AG04450 (cell line): ENCODE measurements at regions not wholly inside any gene's neighbourhood (a gene's known extent, or its start where the extent isn't known, plus 50 kb on each side); places are given as distances from the start of the nearest gene placed in this dataset.

Experiments
- CTCF ChIA-PET: fragments of 300-600, 350-600 bp; formaldehyde crosslinking; extraction: SDS; loops from one replicate; lab custom pipeline; 2022; ENCODE audit warnings: antibody characterized with exemption, inconsistent platforms; lab: Charles Lee
- POLR2A ChIA-PET: fragments of 350-600 bp; formaldehyde crosslinking; extraction: SDS; loops from one replicate; lab custom pipeline; 2021; ENCODE audit warnings: antibody characterized with exemption, inconsistent platforms; lab: Yijun Ruan, JAX
- DNase-seq: peaks from one replicate; pipeline ENCODE4 v3.0.0-alpha.2; 2011; ENCODE audit warnings: low read depth, low spot score
- H3K27ac ChIP-seq: one replicate; pipeline ENCODE4 v1.5.1; 2012; ENCODE audit warnings: low read depth, low read length, control low read depth
- H3K27me3 ChIP-seq: one replicate; pipeline ENCODE4 v1.6.0; 2012; ENCODE audit warnings: low read length; ENCODE audit not compliant: control insufficient read depth, insufficient read depth
- H3K4me3 ChIP-seq: 2 replicates; pipeline ENCODE4 v1.5.1; 2011; ENCODE audit warnings: mild to moderate bottlenecking, low read depth, low read length, control low read depth
- H3K9me3 ChIP-seq: 2 replicates; pipeline ENCODE4 v1.5.1; 2012; ENCODE audit warnings: low read length; ENCODE audit not compliant: control insufficient read depth, insufficient read depth
- TF ChIP-seq, protein P1 (sequence below): IDR thresholded peaks from 2 replicates; pipeline ENCODE4 v1.5.1; 2011; ENCODE audit warnings: low read depth, low read length, control low read depth, inconsistent platforms

DNA sequence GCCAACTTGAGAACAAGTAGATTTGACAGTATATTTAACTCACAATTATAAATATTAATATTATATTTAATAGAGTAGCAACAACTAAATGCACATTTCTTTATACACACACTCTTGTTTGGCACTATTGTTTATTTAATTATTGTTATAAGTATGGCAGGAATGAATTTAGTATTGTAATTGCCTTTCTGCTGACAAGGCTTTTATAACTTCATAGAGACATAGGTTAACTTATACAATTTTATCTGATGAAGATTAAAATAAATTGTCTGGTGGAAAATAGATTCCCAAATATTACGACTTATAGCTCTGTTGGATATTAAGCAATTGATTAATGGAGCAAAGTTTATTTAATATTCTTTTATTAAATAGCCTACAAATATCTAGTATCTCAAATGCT, 347.9 kb upstream of the CDH19 start:
- no peak overlapping the region for H3K4me3 ChIP-seq
- H3K9me3 ChIP-seq = peaks cover 9% of the 10 kb centered on the region
- CTCF ChIA-PET = no interaction called here
- no peak for DNase-seq
- H3K27me3 ChIP-seq = no peaks in the 10 kb centered on the region
- TF ChIP-seq, protein P1, sequence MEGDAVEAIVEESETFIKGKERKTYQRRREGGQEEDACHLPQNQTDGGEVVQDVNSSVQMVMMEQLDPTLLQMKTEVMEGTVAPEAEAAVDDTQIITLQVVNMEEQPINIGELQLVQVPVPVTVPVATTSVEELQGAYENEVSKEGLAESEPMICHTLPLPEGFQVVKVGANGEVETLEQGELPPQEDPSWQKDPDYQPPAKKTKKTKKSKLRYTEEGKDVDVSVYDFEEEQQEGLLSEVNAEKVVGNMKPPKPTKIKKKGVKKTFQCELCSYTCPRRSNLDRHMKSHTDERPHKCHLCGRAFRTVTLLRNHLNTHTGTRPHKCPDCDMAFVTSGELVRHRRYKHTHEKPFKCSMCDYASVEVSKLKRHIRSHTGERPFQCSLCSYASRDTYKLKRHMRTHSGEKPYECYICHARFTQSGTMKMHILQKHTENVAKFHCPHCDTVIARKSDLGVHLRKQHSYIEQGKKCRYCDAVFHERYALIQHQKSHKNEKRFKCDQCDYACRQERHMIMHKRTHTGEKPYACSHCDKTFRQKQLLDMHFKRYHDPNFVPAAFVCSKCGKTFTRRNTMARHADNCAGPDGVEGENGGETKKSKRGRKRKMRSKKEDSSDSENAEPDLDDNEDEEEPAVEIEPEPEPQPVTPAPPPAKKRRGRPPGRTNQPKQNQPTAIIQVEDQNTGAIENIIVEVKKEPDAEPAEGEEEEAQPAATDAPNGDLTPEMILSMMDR = no peak
- POLR2A ChIA-PET = no interaction called here
- H3K27ac ChIP-seq = no peak overlapping the region

- H3K27ac ChIP-seq = no peak overlapping the region
Observed at GRCh38 chr18:66949419-66949818, 345.5 kb upstream of the CDH19 start.

DNA sequence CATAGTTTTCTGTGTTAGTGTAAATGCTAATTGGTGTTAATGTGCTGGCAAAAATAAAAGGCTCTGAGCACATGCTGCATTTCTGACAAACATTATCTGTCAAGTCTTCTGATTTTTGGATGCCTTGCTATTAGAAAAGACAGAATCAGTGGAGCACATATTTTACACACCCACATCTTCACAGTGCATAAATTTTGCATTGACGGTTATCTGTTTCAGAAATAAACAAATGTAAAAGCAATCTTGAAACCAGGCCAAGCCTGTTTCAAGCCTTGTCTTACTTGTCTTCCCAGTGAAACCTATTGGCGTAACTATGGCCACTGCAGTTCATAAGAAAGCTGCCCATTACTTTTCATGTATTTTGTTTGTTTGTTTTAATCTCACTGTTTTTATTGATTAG, 333.7 kb upstream of the CDH19 start:
- H3K27ac ChIP-seq = no peak overlapping the region
- DNase-seq = no peak
- POLR2A ChIA-PET = no interaction called here
- no peaks in the 10 kb centered on the region for H3K27me3 ChIP-seq
- TF ChIP-seq, protein P1 = no peak
- no peak overlapping the region for H3K4me3 ChIP-seq
- H3K9me3 ChIP-seq = peaks cover 2% of the 10 kb centered on the region; the same call in 1 of the 2 replicates
- CTCF ChIA-PET = no interaction called here

More at GRCh38 chr18:66949419-66949818, 345.5 kb upstream of the CDH19 start:
- TF ChIP-seq, protein P1 = no peak
- ChIA-PET POLR2A (no interaction called here), CTCF (no interaction called here)
- Histone ChIP-seq H3K9me3 (peaks cover 9% of the 10 kb centered on the region), H3K27me3 (no peaks in the 10 kb centered on the region), H3K4me3 (no peak overlapping the region)
- no peak for DNase-seq

- Histone ChIP-seq H3K4me3 (no peak overlapping the region), H3K27me3 (no peaks in the 10 kb centered on the region), H3K27ac (no peak overlapping the region), H3K9me3 (peaks cover 2% of the 10 kb centered on the region; the same call in 1 of the 2 replicates)
- CTCF ChIA-PET = no interaction called here
- no peak for DNase-seq
- POLR2A ChIA-PET = no interaction called here
- TF ChIP-seq, protein P1 = no peak
Observed at GRCh38 chr18:66931010-66931409, 327.1 kb upstream of the CDH19 start.

DNA sequence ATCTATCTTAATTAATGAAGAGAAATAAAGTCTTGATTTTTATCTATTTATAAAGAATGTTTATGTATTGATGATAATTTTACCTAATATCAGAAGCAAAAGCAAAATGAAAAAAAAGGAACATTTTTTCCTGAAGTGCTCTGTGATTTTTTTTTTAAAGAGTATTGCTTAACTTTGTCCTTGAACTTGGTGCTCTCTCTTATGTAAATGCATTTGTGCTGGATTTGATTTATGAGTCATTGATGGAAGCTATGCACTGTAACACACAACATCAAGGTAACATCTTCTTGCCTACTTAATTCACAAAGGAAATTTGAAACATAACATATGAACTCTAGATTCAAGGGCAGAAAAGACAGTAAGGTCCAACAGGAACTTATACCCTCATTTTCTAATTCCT, 312.9 kb upstream of the CDH19 start:
- Histone ChIP-seq H3K27ac (no peak overlapping the region), H3K27me3 (no peaks in the 10 kb centered on the region), H3K4me3 (no peak overlapping the region), H3K9me3 (no peaks in the 10 kb centered on the region)
- ChIA-PET CTCF (no interaction called here), POLR2A (no interaction called here)
- no peak for DNase-seq
- TF ChIP-seq, protein P1 = no peak
